H1 (cell line): ENCODE measurements at regions not wholly inside any gene's neighbourhood (a gene's known extent, or its start where the extent isn't known, plus 50 kb on each side); places are given as distances from the start of the nearest gene placed in this dataset.
"Not testable (repeated sequence)": the region's sequence is repeated elsewhere in the genome, so short reads cannot be mapped to it uniquely, and the experiment has no call there.

Source experiments
- BCL11A ChIP-seq, 2 experiments: IDR thresholded peaks; one replicate each; pipeline ENCODE4 v1.6.1; 2011; ENCODE audit warnings: low read depth in 2 of 2, low read length in 2 of 2, mild to moderate bottlenecking in 2 of 2
- CTCF ChIP-seq, 3 experiments: IDR thresholded peaks; 1 replicate in 2 of 3; 2 replicates in 1 of 3; pipeline versions ENCODE4 v1.5.1 to v1.6.1; 2011; ENCODE audit warnings: low read length in 3 of 3, mild to moderate bottlenecking in 3 of 3, inconsistent platforms in 2 of 3, low read depth in 1 of 3, moderate library complexity in 1 of 3; ENCODE audit not compliant: insufficient read depth in 1 of 3; ENCODE audit errors: control extremely low read depth in 1 of 3
- EZH2 ChIP-seq: fragments of 200-600 bp; sonication (generic); IDR thresholded peaks from 2 replicates; pipeline ENCODE4 v1.7.1; 2012; ENCODE audit warnings: low read depth, mild to moderate bottlenecking, moderate library complexity, low read length, inconsistent platforms; ENCODE audit not compliant: severe bottlenecking
- GTF2F1 ChIP-seq: IDR thresholded peaks from 2 replicates; pipeline ENCODE4 v1.6.1; 2012; ENCODE audit warnings: low read depth, low read length, improper control_type of control experiment, borderline replicate concordance
- HDAC6 ChIP-seq: IDR thresholded peaks from one replicate; pipeline ENCODE4 v1.7.1; 2012; ENCODE audit warnings: low read depth, mild to moderate bottlenecking, inconsistent platforms, low read length, moderate library complexity
- PHF8 ChIP-seq: fragments of 200-600 bp; sonication (generic); conservative IDR thresholded peaks from 2 replicates; pipeline ENCODE4 v1.7.1; 2012; ENCODE audit warnings: low read depth, mild to moderate bottlenecking, inconsistent platforms, low read length, moderate library complexity
- RFX5 ChIP-seq: IDR thresholded peaks from 2 replicates; pipeline ENCODE4 v1.6.1; 2011; ENCODE audit warnings: low read depth, low read length, improper control_type of control experiment, borderline replicate concordance
- SIN3A ChIP-seq, 2 experiments: IDR thresholded peaks in 1 of 2; conservative IDR thresholded peaks in 1 of 2; 2 replicates each; pipeline ENCODE4 v1.6.1; 2011 to 2012; ENCODE audit warnings: low read length in 2 of 2, improper control_type of control experiment in 1 of 2, low read depth in 1 of 2, mild to moderate bottlenecking in 1 of 2
- SUZ12 ChIP-seq: fragments of 200-600 bp; sonication (generic); IDR thresholded peaks from 2 replicates; pipeline ENCODE4 v1.6.1; 2012; ENCODE audit warnings: mild to moderate bottlenecking, inconsistent platforms, low read length, moderate library complexity, mixed read lengths
- TAF1 ChIP-seq: IDR thresholded peaks from 2 replicates; pipeline ENCODE4 v1.6.1; 2011; ENCODE audit warnings: mild to moderate bottlenecking, low read depth, low read length
- ZNF274 ChIP-seq: IDR thresholded peaks from 2 replicates; pipeline ENCODE4 v1.7.0; 2012; ENCODE audit warnings: low read length, borderline replicate concordance; ENCODE audit errors: extremely low read depth

GRCh38 chrX:37519261-37519660, 52.2 kb upstream of the LANCL3 start:
- TF ChIP-seq PHF8; CTCF (IDR thresholded peaks at IDR 0.05; ENCODE audit: control extremely low read depth in 1 of 3, insufficient read depth in 1 of 3, low read depth in 1 of 3, low read length in 3 of 3); HDAC6; RFX5; SIN3A (conservative IDR thresholded peaks at IDR 0.05 in 1 of 2, IDR thresholded peaks at IDR 0.05 in 1 of 2; ENCODE audit: low read depth in 1 of 2, low read length in 2 of 2); EZH2; TAF1; SUZ12; ZNF274; BCL11A (IDR thresholded peaks at IDR 0.05; ENCODE audit: low read depth in 2 of 2, low read length in 2 of 2); GTF2F1: not testable (repeated sequence)
